Eye (tissue), 1 donor: ENCODE measurements at regions not wholly inside any gene's neighbourhood (a gene's known extent, or its start where the extent isn't known, plus 50 kb on each side); places are given as distances from the start of the nearest gene placed in this dataset.
A peak's percentile ranks its signal among the peaks of the same experiment; 100 is the strongest.

ENCODE experiments used
- DNase-seq: peaks from one replicate; pipeline ENCODE4 v3.0.0-alpha.2; 2015

- no peak for DNase-seq
Observed at GRCh38 chr2:74760875-74761630, 72.9 kb upstream of the HK2 start.

- no peak for DNase-seq
Observed at GRCh38 chr2:74762789-74763188, 71.1 kb upstream of the HK2 start.

GRCh38 chr2:74763962-74764428 lies 69.9 kb upstream of the HK2 start:
- DNase-seq = peak; percentile 46

GRCh38 chr2:74764429-74765272 lies 69.3 kb upstream of the HK2 start:
- DNase-seq = no peak

- DNase-seq = no peak
Observed at GRCh38 chr2:74766780-74767179, 67.1 kb upstream of the HK2 start.

- no peak for DNase-seq
Observed at GRCh38 chr2:74767618-74768017, 66.3 kb upstream of the HK2 start.

- no peak for DNase-seq
Observed at GRCh38 chr2:74768401-74768914, 65.5 kb upstream of the HK2 start.

- DNase-seq = peak; percentile 36
Observed at GRCh38 chr2:74772046-74772445, 61.9 kb upstream of the HK2 start.

- no peak for DNase-seq
Observed at GRCh38 chr2:74777161-74777900, 56.6 kb upstream of the HK2 start.

GRCh38 chr2:74778381-74779264 lies 55.3 kb upstream of the HK2 start:
- peak; percentile 95 for DNase-seq

GRCh38 chr2:74779265-74779558 lies 54.7 kb upstream of the HK2 start:
- DNase-seq = no peak

GRCh38 chr2:74779587-74780135 lies 54.3 kb upstream of the HK2 start:
- DNase-seq = no peak
